A549 (cell line): ENCODE measurements at regions not wholly inside any gene's neighbourhood (a gene's known extent, or its start where the extent isn't known, plus 50 kb on each side); places are given as distances from the start of the nearest gene placed in this dataset.

ENCODE experiments used
- CBX2 ChIP-seq: fragments of 200-600 bp; sonication (generic); IDR thresholded peaks from 2 replicates; pipeline ENCODE4 v1.6.1; 2016; ENCODE audit warnings: low read depth, mild to moderate bottlenecking, borderline replicate concordance
- EP300 ChIP-seq, 2 experiments: fragments of >200 bp; sonication (Bioruptor Twin); formaldehyde crosslinking; IDR thresholded peaks; 2 replicates in 1 of 2; 3 replicates in 1 of 2; pipeline ENCODE4 v1.6.1; 2016 to 2017
- ESRRA ChIP-seq: fragments of 150-350 bp; IDR thresholded peaks from 2 replicates; pipeline ENCODE4 v1.6.1; 2014; ENCODE audit warnings: mild to moderate bottlenecking, low read length, borderline replicate concordance
- HOXA7 ChIP-seq: fragments of 250-450 bp; sonication (Bioruptor Pico); IDR thresholded peaks from 2 replicates; pipeline ENCODE4 v1.5.0; 2020; ENCODE audit warnings: mild to moderate bottlenecking, moderate library complexity
- MYC ChIP-seq: IDR thresholded peaks from 2 replicates; pipeline ENCODE4 v1.6.1; 2012; ENCODE audit warnings: mild to moderate bottlenecking, inconsistent platforms, low read length, improper control_type of control experiment, borderline replicate concordance
- POLR2A ChIP-seq: IDR thresholded peaks from 2 replicates; pipeline ENCODE4 v1.6.1; 2012; ENCODE audit warnings: mild to moderate bottlenecking, low read length
- POLR2AphosphoS2 ChIP-seq: conservative IDR thresholded peaks from 2 replicates; pipeline ENCODE4 v1.6.1; 2012; ENCODE audit warnings: low read length, improper control_type of control experiment, inconsistent platforms
- RAD21 ChIP-seq, 2 experiments: fragments of >200 bp in 1 of 2; sonication (Bioruptor Twin) in 1 of 2; formaldehyde crosslinking in 1 of 2; IDR thresholded peaks in 1 of 2; conservative IDR thresholded peaks in 1 of 2; 2 replicates in 1 of 2; 3 replicates in 1 of 2; pipeline ENCODE4 v1.6.1; 2012 to 2018; ENCODE audit warnings: inconsistent platforms in 1 of 2
- ZSCAN20 ChIP-seq: fragments of 250-450 bp; sonication (Bioruptor Pico); IDR thresholded peaks from 2 replicates; pipeline ENCODE4 v1.8.0; 2022; ENCODE audit warnings: mild to moderate bottlenecking, moderate library complexity
- TF ChIP-seq, protein P1 (sequence below): fragments of >200 bp; sonication (Bioruptor Twin); formaldehyde crosslinking; IDR thresholded peaks from 3 replicates; pipeline ENCODE4 v1.5.1; 2016

DNA sequence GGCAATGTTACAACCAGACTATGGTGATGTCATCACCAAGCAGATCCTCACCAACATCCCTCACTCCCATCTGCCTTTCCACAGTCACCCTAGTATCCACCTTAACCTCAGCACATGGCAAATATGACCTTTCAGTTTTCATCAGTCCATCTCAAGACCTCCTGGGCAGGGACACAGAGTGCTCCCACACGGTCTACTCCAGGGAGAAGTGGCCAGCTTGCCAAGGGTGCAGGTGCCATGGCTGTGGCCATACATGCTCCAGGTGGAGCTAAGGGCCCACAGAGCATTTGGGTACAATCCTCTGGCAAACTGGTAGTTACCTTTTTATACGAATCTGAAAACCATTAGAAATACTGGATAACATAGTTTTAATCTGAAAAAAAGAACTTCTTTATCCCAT is 453.1 kb downstream of the ADCYAP1 start:
- TF ChIP-seq ZSCAN20 (CRISPR knock-in tag): no peak
- no peak for TF ChIP-seq ESRRA
- TF ChIP-seq POLR2A: no peak
- no peak for TF ChIP-seq CBX2
- TF ChIP-seq, protein P1, sequence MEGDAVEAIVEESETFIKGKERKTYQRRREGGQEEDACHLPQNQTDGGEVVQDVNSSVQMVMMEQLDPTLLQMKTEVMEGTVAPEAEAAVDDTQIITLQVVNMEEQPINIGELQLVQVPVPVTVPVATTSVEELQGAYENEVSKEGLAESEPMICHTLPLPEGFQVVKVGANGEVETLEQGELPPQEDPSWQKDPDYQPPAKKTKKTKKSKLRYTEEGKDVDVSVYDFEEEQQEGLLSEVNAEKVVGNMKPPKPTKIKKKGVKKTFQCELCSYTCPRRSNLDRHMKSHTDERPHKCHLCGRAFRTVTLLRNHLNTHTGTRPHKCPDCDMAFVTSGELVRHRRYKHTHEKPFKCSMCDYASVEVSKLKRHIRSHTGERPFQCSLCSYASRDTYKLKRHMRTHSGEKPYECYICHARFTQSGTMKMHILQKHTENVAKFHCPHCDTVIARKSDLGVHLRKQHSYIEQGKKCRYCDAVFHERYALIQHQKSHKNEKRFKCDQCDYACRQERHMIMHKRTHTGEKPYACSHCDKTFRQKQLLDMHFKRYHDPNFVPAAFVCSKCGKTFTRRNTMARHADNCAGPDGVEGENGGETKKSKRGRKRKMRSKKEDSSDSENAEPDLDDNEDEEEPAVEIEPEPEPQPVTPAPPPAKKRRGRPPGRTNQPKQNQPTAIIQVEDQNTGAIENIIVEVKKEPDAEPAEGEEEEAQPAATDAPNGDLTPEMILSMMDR: no peak
- TF ChIP-seq HOXA7 (CRISPR knock-in tag): no peak
- no peak for TF ChIP-seq MYC
- no peak for TF ChIP-seq POLR2AphosphoS2
- TF ChIP-seq RAD21 (conservative IDR thresholded peaks at IDR 0.05 in 1 of 2, IDR thresholded peaks at IDR 0.05 in 1 of 2): no peak
- TF ChIP-seq EP300 (IDR thresholded peaks at IDR 0.05): no peak
